Parathyroid adenoma (tissue), 2 donors: ENCODE measurements at regions not wholly inside any gene's neighbourhood (a gene's known extent, or its start where the extent isn't known, plus 50 kb on each side); places are given as distances from the start of the nearest gene placed in this dataset.

Experiments
- H2AFZ ChIP-seq: fragments of 300-600 bp; sonication (generic); one replicate; pipeline ENCODE4 v1.7.0; 2017; ENCODE audit warnings: antibody characterized with exemption, mild to moderate bottlenecking
- H3K27ac ChIP-seq: fragments of 300-600 bp; sonication (generic); one replicate; pipeline ENCODE4 v1.7.0; 2017
- H3K27me3 ChIP-seq: fragments of 300-600 bp; sonication (generic); one replicate; pipeline ENCODE4 v1.7.0; 2017; ENCODE audit warnings: low read length; ENCODE audit not compliant: control insufficient read depth, insufficient read depth
- H3K36me3 ChIP-seq: fragments of 300-600 bp; sonication (generic); one replicate; pipeline ENCODE4 v1.7.0; 2017; ENCODE audit warnings: low read length; ENCODE audit not compliant: control insufficient read depth, insufficient read depth
- H3K4me1 ChIP-seq: fragments of 300-600 bp; sonication (generic); one replicate; pipeline ENCODE4 v1.7.0; 2017; ENCODE audit warnings: control low read depth
- H3K4me2 ChIP-seq: fragments of 300-600 bp; sonication (generic); one replicate; pipeline ENCODE4 v1.7.0; 2017; ENCODE audit warnings: low read length
- H3K4me3 ChIP-seq: fragments of 300-600 bp; sonication (generic); one replicate; pipeline ENCODE4 v1.7.0; 2017; ENCODE audit warnings: low read depth, low read length
- H3K79me2 ChIP-seq: fragments of 300-600 bp; sonication (generic); one replicate; pipeline ENCODE4 v1.7.0; 2017; ENCODE audit warnings: control low read depth
- H3K9ac ChIP-seq: fragments of 300-600 bp; sonication (generic); one replicate; pipeline ENCODE4 v1.7.0; 2017; ENCODE audit warnings: mild to moderate bottlenecking
- H3K9me3 ChIP-seq: fragments of 300-600 bp; sonication (generic); one replicate; pipeline ENCODE4 v1.7.0; 2017; ENCODE audit warnings: low read length; ENCODE audit not compliant: control insufficient read depth
- TF ChIP-seq, protein P1 (sequence below): fragments of 300-600 bp; sonication (generic); IDR thresholded peaks from one replicate; pipeline ENCODE4 v1.7.0; 2017; ENCODE audit warnings: antibody characterized with exemption, mild to moderate bottlenecking
- donor health status: primary hyperparathyroidism.

- Histone ChIP-seq H3K79me2 (no peaks in the 10 kb centered on the region), H3K36me3 (no peaks in the 10 kb centered on the region), H3K27me3 (no peaks in the 10 kb centered on the region), H3K9me3 (no peaks in the 10 kb centered on the region), H3K4me1 (no peaks in the 10 kb centered on the region), H3K27ac (no peak overlapping the region), H3K4me2 (no peak overlapping the region), H3K4me3 (no peak overlapping the region), H2AFZ (no peak overlapping the region), H3K9ac (no peak overlapping the region)
- TF ChIP-seq, protein P1, sequence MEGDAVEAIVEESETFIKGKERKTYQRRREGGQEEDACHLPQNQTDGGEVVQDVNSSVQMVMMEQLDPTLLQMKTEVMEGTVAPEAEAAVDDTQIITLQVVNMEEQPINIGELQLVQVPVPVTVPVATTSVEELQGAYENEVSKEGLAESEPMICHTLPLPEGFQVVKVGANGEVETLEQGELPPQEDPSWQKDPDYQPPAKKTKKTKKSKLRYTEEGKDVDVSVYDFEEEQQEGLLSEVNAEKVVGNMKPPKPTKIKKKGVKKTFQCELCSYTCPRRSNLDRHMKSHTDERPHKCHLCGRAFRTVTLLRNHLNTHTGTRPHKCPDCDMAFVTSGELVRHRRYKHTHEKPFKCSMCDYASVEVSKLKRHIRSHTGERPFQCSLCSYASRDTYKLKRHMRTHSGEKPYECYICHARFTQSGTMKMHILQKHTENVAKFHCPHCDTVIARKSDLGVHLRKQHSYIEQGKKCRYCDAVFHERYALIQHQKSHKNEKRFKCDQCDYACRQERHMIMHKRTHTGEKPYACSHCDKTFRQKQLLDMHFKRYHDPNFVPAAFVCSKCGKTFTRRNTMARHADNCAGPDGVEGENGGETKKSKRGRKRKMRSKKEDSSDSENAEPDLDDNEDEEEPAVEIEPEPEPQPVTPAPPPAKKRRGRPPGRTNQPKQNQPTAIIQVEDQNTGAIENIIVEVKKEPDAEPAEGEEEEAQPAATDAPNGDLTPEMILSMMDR, result no peak
Observed at GRCh38 chr9:17955409-17955808, 376.5 kb downstream of the SH3GL2 start.

DNA sequence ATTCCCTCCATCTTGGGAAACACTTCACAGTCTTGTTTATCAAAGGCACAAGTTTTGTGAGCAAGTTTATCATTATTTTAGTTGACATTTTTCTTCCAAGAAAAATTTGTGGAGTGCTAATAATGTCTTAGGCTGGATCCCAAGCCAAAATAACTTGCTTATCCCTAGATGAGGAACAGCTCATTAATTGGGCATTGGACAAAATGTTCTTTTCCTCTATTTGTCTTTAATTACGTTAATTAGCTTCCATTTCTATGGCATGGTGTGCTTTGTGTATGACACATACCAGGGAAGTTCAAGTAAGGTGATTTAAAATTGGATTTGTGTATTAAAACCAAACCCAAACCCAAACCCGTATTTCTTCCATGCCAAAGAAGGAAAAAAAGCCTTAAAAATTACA lies 379.5 kb downstream of the SH3GL2 start:
- Histone ChIP-seq H3K9me3 (no peaks in the 10 kb centered on the region), H3K4me1 (no peaks in the 10 kb centered on the region), H3K4me3 (no peak overlapping the region), H3K27me3 (no peaks in the 10 kb centered on the region), H3K36me3 (no peaks in the 10 kb centered on the region), H3K79me2 (no peaks in the 10 kb centered on the region), H2AFZ (no peak overlapping the region), H3K27ac (no peak overlapping the region), H3K9ac (no peak overlapping the region), H3K4me2 (no peak overlapping the region)
- TF ChIP-seq, protein P1, result no peak

GRCh38 chr9:17962747-17963146 lies 383.9 kb downstream of the SH3GL2 start:
- no peaks in the 10 kb centered on the region for H3K9me3 ChIP-seq
- H3K4me1 ChIP-seq, result no peaks in the 10 kb centered on the region
- no peaks in the 10 kb centered on the region for H3K27me3 ChIP-seq
- H2AFZ ChIP-seq, result no peak overlapping the region
- TF ChIP-seq, protein P1, result no peak
- H3K4me3 ChIP-seq, result no peak overlapping the region
- H3K36me3 ChIP-seq, result no peaks in the 10 kb centered on the region
- H3K4me2 ChIP-seq, result no peak overlapping the region
- H3K79me2 ChIP-seq, result no peaks in the 10 kb centered on the region
- no peak overlapping the region for H3K27ac ChIP-seq
- no peak overlapping the region for H3K9ac ChIP-seq

DNA sequence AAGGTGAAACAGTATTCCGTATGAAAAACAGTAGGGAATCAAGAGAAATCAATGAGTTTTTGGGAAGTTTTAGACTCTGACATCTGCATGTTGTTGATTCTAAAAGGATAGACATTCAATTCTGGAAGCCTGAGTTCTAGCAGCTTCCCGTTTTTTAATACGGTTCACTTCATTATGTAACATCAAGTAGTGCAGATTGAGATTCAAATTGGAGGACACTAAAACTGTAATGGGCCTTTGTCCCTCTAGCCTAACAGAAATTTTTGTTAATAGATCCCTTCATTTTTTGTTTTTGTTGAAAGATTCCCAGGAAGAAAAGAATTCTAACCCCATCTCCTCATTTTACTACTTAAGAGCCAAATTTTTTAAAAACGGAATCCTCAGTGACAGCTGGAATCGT lies 384.6 kb downstream of the SH3GL2 start:
- H2AFZ ChIP-seq, result no peak overlapping the region
- no peaks in the 10 kb centered on the region for H3K27me3 ChIP-seq
- H3K36me3 ChIP-seq, result no peaks in the 10 kb centered on the region
- no peak overlapping the region for H3K4me3 ChIP-seq
- TF ChIP-seq, protein P1, result no peak
- no peak overlapping the region for H3K27ac ChIP-seq
- no peaks in the 10 kb centered on the region for H3K9me3 ChIP-seq
- H3K4me1 ChIP-seq, result no peaks in the 10 kb centered on the region
- H3K79me2 ChIP-seq, result no peaks in the 10 kb centered on the region
- no peak overlapping the region for H3K9ac ChIP-seq
- H3K4me2 ChIP-seq, result no peak overlapping the region

DNA sequence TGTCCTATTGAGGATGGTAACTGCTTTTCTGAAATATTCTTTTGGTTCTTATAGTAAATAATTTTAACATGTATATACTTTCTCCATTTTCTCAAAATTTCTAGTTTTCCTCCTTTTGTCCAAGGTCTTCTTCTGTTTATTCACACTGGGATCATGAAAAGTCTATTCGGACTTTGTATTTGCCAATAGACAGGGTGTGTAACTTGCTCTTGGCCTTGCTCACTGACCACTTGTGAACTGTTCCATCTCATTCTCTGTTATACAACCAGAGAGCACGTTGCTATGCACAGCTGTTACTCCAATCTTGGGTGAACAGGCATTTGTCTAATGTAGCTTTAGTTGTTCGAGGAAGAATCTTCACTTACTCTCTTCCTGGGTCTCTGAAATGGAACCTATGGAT lies 388.9 kb downstream of the SH3GL2 start:
- H3K27me3 ChIP-seq, result no peaks in the 10 kb centered on the region
- no peaks in the 10 kb centered on the region for H3K4me1 ChIP-seq
- H3K4me3 ChIP-seq, result no peak overlapping the region
- H3K4me2 ChIP-seq, result no peak overlapping the region
- no peaks in the 10 kb centered on the region for H3K79me2 ChIP-seq
- H2AFZ ChIP-seq, result no peak overlapping the region
- H3K36me3 ChIP-seq, result no peaks in the 10 kb centered on the region
- H3K9me3 ChIP-seq, result no peaks in the 10 kb centered on the region
- TF ChIP-seq, protein P1, result no peak
- H3K9ac ChIP-seq, result no peak overlapping the region
- no peak overlapping the region for H3K27ac ChIP-seq
